Neutrophil (primary cell): ENCODE measurements at regions not wholly inside any gene's neighbourhood (a gene's known extent, or its start where the extent isn't known, plus 50 kb on each side); places are given as distances from the start of the nearest gene placed in this dataset.

ENCODE experiments used
- H3K27ac ChIP-seq: fragments of 200-600 bp; sonication (generic); 2 replicates; pipeline ENCODE4 v1.5.1; 2016; ENCODE audit warnings: mild to moderate bottlenecking, moderate library complexity
- H3K27me3 ChIP-seq: fragments of 200-600 bp; sonication (generic); 2 replicates; pipeline ENCODE4 v1.6.0; 2016; ENCODE audit warnings: mild to moderate bottlenecking
- H3K36me3 ChIP-seq: fragments of 200-600 bp; sonication (generic); 2 replicates; pipeline ENCODE4 v1.5.1; 2017
- H3K4me1 ChIP-seq, 2 experiments: fragments of 200-600 bp in 1 of 2; sonication (generic) in 1 of 2; 1 replicate in 1 of 2; 2 replicates in 1 of 2; pipeline versions ENCODE4 v1.5.1 to v1.6.1; 2013 to 2016; ENCODE audit warnings: low read depth in 1 of 2, low read length in 1 of 2, mild to moderate bottlenecking in 1 of 2, moderate library complexity in 1 of 2; ENCODE audit not compliant: control insufficient read depth in 1 of 2, insufficient read depth in 1 of 2
- H3K4me3 ChIP-seq, 2 experiments: fragments of 200-600 bp in 1 of 2; sonication (generic) in 1 of 2; 1 replicate in 1 of 2; 2 replicates in 1 of 2; pipeline ENCODE4 v1.5.1; 2013 to 2016; ENCODE audit warnings: low read depth in 1 of 2, low read length in 1 of 2, mild to moderate bottlenecking in 1 of 2, moderate library complexity in 1 of 2
- H3K9me3 ChIP-seq: fragments of 200-600 bp; sonication (generic); 2 replicates; pipeline ENCODE4 v1.5.1; 2016
- TF ChIP-seq, protein P1 (sequence below): fragments of 200-600 bp; sonication (generic); IDR thresholded peaks from 2 replicates; pipeline ENCODE4 v1.5.1; 2016; ENCODE audit warnings: antibody characterized with exemption

DNA sequence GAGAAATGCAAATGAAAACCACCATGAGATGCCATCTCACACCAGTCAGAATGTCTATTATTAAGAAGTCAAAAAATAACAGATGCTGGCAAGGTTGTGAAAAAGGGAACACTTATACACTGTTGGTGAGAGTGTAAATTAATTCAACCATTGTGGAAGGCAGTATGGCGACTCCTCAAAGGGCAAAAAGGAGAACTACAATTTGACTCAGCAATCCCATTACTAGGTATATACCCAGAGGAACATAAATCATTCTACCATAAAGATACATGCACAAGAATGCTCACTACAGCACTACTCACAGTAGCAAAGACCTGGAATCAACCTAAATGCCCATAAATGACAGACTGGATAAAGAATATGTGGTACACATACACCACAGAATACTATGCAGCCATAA lies 161.1 kb upstream of the PDGFD start:
- Histone ChIP-seq H3K36me3 (no peaks in the 10 kb centered on the region), H3K27ac (no peak overlapping the region), H3K4me1 (no peaks in the 10 kb centered on the region), H3K4me3 (no peak overlapping the region), H3K9me3 (no peaks in the 10 kb centered on the region), H3K27me3 (no peaks in the 10 kb centered on the region)
- TF ChIP-seq, protein P1, sequence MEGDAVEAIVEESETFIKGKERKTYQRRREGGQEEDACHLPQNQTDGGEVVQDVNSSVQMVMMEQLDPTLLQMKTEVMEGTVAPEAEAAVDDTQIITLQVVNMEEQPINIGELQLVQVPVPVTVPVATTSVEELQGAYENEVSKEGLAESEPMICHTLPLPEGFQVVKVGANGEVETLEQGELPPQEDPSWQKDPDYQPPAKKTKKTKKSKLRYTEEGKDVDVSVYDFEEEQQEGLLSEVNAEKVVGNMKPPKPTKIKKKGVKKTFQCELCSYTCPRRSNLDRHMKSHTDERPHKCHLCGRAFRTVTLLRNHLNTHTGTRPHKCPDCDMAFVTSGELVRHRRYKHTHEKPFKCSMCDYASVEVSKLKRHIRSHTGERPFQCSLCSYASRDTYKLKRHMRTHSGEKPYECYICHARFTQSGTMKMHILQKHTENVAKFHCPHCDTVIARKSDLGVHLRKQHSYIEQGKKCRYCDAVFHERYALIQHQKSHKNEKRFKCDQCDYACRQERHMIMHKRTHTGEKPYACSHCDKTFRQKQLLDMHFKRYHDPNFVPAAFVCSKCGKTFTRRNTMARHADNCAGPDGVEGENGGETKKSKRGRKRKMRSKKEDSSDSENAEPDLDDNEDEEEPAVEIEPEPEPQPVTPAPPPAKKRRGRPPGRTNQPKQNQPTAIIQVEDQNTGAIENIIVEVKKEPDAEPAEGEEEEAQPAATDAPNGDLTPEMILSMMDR: no peak

DNA sequence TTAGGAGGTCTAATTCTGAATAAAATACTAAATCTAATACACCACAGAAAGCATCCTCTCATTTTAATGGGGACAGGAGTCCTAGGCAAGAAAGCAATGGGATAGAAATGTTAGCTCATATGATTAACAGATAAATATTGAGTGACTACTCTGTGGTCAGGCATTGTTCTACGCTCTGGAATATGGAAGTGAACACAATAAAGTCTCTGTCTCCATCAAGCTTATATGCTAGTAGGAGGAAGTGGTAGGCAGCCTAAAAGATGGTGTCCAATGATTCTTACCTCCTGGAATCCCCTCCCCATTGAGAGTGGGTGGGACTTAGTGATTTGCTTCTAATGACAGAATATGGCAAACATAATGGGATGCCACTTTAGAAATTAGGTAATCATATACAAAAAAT lies 160.3 kb upstream of the PDGFD start:
- Histone ChIP-seq H3K4me1 (no peaks in the 10 kb centered on the region), H3K27me3 (no peaks in the 10 kb centered on the region), H3K4me3 (no peak overlapping the region), H3K36me3 (no peaks in the 10 kb centered on the region), H3K27ac (no peak overlapping the region), H3K9me3 (no peaks in the 10 kb centered on the region)
- TF ChIP-seq, protein P1: no peak

DNA sequence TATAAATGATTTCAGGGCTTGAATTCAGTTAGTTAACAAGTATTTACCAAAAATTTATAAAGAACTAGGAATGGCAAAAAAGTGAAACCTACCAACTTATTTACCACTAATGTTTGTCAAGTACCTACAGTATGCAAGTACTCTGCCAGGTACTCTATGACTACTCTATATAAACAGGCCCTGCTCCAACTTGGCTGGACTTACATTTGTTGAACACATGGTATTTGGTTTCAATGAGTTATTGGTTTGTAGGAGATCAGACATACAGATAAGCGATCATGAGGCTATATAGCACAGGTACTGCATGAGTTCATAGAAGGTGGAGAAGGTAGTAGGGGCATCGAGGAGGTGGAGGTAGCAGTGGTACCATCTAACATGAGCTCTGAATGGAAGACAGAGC lies 159.9 kb upstream of the PDGFD start:
- H3K27ac ChIP-seq: no peak overlapping the region

DNA sequence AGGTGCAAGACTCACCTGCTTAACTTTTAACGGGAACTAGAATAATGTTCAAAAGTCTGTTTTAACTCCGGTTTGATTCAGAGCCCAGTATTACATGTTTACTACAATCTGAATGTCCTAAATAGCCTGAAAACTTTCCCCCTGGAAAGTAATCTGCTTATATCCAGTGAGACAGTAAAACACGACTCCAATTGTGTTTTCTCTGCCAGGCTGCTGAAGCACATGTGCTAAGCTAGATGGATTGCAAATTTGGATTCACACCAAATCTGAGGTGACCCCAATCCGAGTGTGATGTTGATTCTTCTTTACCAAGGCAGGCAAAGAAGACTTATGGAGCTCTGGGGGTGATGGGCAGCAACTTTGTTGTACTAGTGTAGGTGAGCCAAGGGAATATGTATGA lies 158.7 kb upstream of the PDGFD start:
- Histone ChIP-seq H3K27ac (no peak overlapping the region), H3K27me3 (no peaks in the 10 kb centered on the region), H3K4me3 (no peak overlapping the region), H3K9me3 (no peaks in the 10 kb centered on the region), H3K36me3 (no peaks in the 10 kb centered on the region), H3K4me1 (no peaks in the 10 kb centered on the region)
- TF ChIP-seq, protein P1: no peak

More for the DNA sequence above, 159.9 kb upstream of the PDGFD start:
- Histone ChIP-seq H3K4me1 (no peaks in the 10 kb centered on the region), H3K27me3 (no peaks in the 10 kb centered on the region), H3K4me3 (no peak overlapping the region), H3K9me3 (no peaks in the 10 kb centered on the region), H3K36me3 (no peaks in the 10 kb centered on the region)
- TF ChIP-seq, protein P1: no peak

DNA sequence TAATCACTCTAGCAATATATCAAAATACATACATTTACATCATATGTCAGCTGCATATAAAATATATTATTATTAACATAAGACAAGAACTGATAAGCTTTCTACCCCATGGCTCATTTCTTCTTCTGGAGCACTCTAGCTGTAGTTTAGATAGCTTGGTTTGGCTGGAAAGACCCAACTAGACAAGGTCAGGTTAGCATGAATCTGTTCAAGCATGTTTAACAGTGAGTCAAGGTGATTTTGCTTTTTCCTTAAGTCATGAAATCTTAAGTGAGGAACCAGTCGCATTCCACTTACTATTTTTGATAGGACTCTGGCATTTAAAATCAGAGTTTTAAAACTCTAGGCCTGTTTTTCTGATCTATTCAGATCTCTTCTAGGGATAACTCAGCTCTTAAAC lies 157.0 kb upstream of the PDGFD start:
- H3K4me3 ChIP-seq: no peak overlapping the region
- H3K9me3 ChIP-seq: no peaks in the 10 kb centered on the region

More for the DNA sequence above, 157.0 kb upstream of the PDGFD start:
- Histone ChIP-seq H3K27me3 (no peaks in the 10 kb centered on the region), H3K36me3 (no peaks in the 10 kb centered on the region), H3K27ac (no peak overlapping the region), H3K4me1 (no peaks in the 10 kb centered on the region)
- TF ChIP-seq, protein P1: no peak
